ENCODE measurements at regions not wholly inside any gene's neighbourhood (a gene's known extent, or its start where the extent isn't known, plus 50 kb on each side); places are given as distances from the start of the nearest gene placed in this dataset.
A peak's percentile ranks its signal among the peaks of the same experiment; 100 is the strongest.

DNA sequence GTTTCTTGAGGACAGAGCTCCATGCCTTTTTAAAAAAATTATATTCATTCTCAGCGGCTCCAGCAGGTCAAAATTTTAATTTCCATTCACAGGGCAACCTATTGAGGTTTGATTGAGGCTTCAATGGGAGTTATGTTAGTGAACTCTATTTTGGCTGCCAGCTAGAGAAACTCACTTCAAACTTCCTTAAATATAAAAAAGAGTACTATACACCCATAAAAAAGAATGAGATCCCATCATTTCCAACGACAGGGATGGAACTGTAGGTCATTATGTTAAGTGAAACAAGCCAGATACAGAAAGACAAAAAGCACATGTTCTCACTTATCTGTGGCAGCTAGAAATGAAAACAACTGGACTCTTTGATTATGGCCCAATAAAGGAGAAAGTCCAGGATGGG lies 176.8 kb upstream of the IL12B start:
- no peak for FAIRE-seq
- TF ChIP-seq ZNF146 (CRISPR knock-in tag; IDR thresholded peaks at IDR 0.05; ENCODE audit: unreplicated experiment) = peak; percentile 72
- TF ChIP-seq TRIM25 (IDR thresholded peaks at IDR 0.05; ENCODE audit: borderline replicate concordance) = no peak
- in situ Hi-C loops (cut with MboI) = no loop called here

GRCh38 chr5:159507661-159508060 lies 177.4 kb upstream of the IL12B start:
- no peaks in the 10 kb centered on the region for H3K27me3 ChIP-seq (ENCODE audit: control insufficient read depth in 2 of 2, insufficient read depth in 2 of 2, low read length in 2 of 2)
- 13% methylated on average over 3 of the region's 3 CpGs for WGBS (ENCODE audit: insufficient coverage, low coverage, missing lambda C conversion rate)
- ATAC-seq = no peak
- H3K9me1 ChIP-seq (ENCODE audit: control insufficient read depth, insufficient read depth, low read length) = no peaks in the 10 kb centered on the region
- no peaks in the 10 kb centered on the region for H3K36me3 ChIP-seq (ENCODE audit: control insufficient read depth, insufficient read depth, low read length)
- ChIA-PET CTCF (ENCODE audit: low intra/inter-chr PET ratio) (no interaction called here), POLR2A (no interaction called here)
- H2AFZ ChIP-seq (ENCODE audit: low read depth, low read length) = no peak overlapping the region
- H3K9ac ChIP-seq (ENCODE audit: insufficient read depth in 1 of 2, low read depth in 2 of 2, low read length in 2 of 2) = no peak overlapping the region
- no TSS peak for BruUV-seq (replicated peaks)
- H3K4me3 ChIP-seq = no peak overlapping the region
- no peak overlapping the region for H3K27ac ChIP-seq (ENCODE audit: extremely low read depth, low read depth, low read length)
- no peaks in the 10 kb centered on the region for H4K20me1 ChIP-seq (replicated peaks; ENCODE audit: control insufficient read depth, insufficient read depth, low read length)
- no peak overlapping the region for H3K4me2 ChIP-seq (ENCODE audit: insufficient read depth, low read length)
- intact Hi-C loops (cut with micrococcal nuclease) (no loop called here), in situ Hi-C loops (cut with MboI) (no loop called here)
- no peak for DNase-seq (ENCODE audit: extremely low read depth in 1 of 4, low spot score in 3 of 4)
- no peak for FAIRE-seq
- no peaks in the 10 kb centered on the region for H3K79me2 ChIP-seq (ENCODE audit: control insufficient read depth, insufficient read depth, low read length)
- no peaks in the 10 kb centered on the region; a peak in 1 of 5 replicates for H3K4me1 ChIP-seq (replicated peaks in 1 of 2; ENCODE audit: control insufficient read depth in 2 of 2, insufficient read depth in 2 of 2, low read length in 2 of 2)
- TF ChIP-seq RBM22 (IDR thresholded peaks at IDR 0.05; ENCODE audit: low read depth, low read length, poor library complexity, severe bottlenecking) (no peak), ZNF778 (CRISPR knock-in tag; IDR thresholded peaks at IDR 0.05) (no peak), RUNX1 (IDR thresholded peaks at IDR 0.05; ENCODE audit: low read depth) (no peak), ZBTB12 (CRISPR knock-in tag; IDR thresholded peaks at IDR 0.05) (no peak), SP1 (CRISPR knock-in tag; IDR thresholded peaks at IDR 0.05) (no peak), ETV5 (CRISPR knock-in tag; IDR thresholded peaks at IDR 0.05; ENCODE audit: low read depth) (no peak), ZNF551 (CRISPR knock-in tag; IDR thresholded peaks at IDR 0.05) (no peak), BCOR (IDR thresholded peaks at IDR 0.05) (no peak)
- no peaks in the 10 kb centered on the region for H3K9me3 ChIP-seq (replicated peaks; ENCODE audit: control insufficient read depth, insufficient read depth, low read depth, low read length)

More for the DNA sequence above, 176.8 kb upstream of the IL12B start:
- Histone ChIP-seq H3K36me3 (ENCODE audit: control insufficient read depth, insufficient read depth, low read length) (no peaks in the 10 kb centered on the region), H3K4me1 (replicated peaks in 1 of 2; ENCODE audit: control insufficient read depth in 2 of 2, insufficient read depth in 2 of 2, low read length in 2 of 2) (no peaks in the 10 kb centered on the region; a peak in 1 of 5 replicates), H3K9me1 (ENCODE audit: control insufficient read depth, insufficient read depth, low read length) (no peaks in the 10 kb centered on the region), H3K9me3 (replicated peaks; ENCODE audit: control insufficient read depth, insufficient read depth, low read depth, low read length) (no peaks in the 10 kb centered on the region), H3K4me3 (no peak overlapping the region), H2AFZ (ENCODE audit: low read depth, low read length) (no peak overlapping the region), H3K27me3 (ENCODE audit: control insufficient read depth in 2 of 2, insufficient read depth in 2 of 2, low read length in 2 of 2) (no peaks in the 10 kb centered on the region), H3K27ac (ENCODE audit: extremely low read depth, low read depth, low read length) (no peak overlapping the region), H3K9ac (ENCODE audit: insufficient read depth in 1 of 2, low read depth in 2 of 2, low read length in 2 of 2) (no peak overlapping the region), H3K4me2 (ENCODE audit: insufficient read depth, low read length) (no peak overlapping the region), H3K79me2 (ENCODE audit: control insufficient read depth, insufficient read depth, low read length) (no peaks in the 10 kb centered on the region), H4K20me1 (replicated peaks; ENCODE audit: control insufficient read depth, insufficient read depth, low read length) (no peaks in the 10 kb centered on the region)
- no peak for DNase-seq (ENCODE audit: extremely low read depth in 1 of 4, low spot score in 3 of 4)
- POLR2A ChIA-PET = no interaction called here
- ATAC-seq = no peak
- intact Hi-C loops (cut with micrococcal nuclease) = no loop called here
- WGBS (ENCODE audit: insufficient coverage, low coverage, missing lambda C conversion rate) = 3% methylated on average over 2 of the region's 2 CpGs
- CTCF ChIA-PET (ENCODE audit: low intra/inter-chr PET ratio) = no interaction called here
- BruUV-seq (replicated peaks) = no TSS peak
